Stimulated activated CD8-positive, alpha-beta memory T cell treated with anti-CD3 and anti-CD28 coated beads, Interleukin-15, amount 100 ng/mL, for 48 hours (primary cell): ENCODE measurements at regions not wholly inside any gene's neighbourhood (a gene's known extent, or its start where the extent isn't known, plus 50 kb on each side); places are given as distances from the start of the nearest gene placed in this dataset.

Experiments
- DNase-seq, 2 donors: peaks; one replicate each; pipeline ENCODE4 v3.0.0-alpha.2; 2020; ENCODE audit warnings: low read depth in 2 of 2

DNA sequence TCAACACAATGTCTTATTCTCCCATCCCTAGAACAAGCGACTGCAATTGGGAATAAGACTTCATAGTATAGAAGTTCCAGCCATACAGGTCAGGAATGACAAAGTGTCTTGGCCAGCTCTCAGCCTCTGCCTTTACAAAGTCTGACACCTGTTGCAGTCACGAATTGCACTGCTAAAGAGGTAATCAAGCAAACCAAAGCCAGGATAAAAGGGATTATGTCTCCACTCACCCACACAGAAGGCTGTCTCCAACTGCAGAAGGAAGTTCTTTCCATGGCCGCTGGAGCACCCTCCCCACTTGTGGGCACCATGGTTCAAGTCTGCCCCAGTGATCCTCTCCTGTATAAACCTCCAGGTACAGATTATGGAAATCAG lies 114.8 kb upstream of the PKDCC start:
- no peak for DNase-seq

- no peak for DNase-seq
Measured at GRCh38 chr2:41933585-41934320, 114.1 kb upstream of the PKDCC start.

DNA sequence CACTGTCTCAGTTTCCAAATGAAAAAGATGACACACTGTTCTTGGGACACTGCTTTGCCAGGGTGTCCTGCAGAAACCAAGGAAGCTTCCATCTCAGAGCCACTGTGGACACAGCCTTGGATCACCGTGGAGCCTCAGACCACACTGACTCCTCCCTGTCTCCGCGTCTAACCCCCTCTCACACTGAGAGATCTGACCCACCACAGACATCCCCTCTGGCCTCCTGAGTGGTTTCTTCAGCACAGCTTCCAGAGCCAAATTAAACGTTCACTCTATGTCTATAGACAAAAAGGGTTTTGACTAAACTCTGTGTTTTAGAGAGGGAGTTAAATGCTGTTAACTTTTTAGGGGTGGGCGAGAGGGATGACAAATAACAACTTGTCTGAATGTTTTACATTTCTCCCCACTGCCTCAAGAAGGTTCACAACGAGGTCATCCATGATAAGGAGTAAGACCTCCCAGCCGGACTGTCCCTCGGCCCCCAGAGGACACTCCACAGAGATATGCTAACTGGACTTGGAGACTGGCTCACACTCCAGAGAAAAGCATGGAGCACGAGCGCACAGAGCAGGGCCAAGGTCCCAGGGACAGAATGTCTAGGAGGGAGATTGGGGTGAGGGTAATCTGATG lies 113.4 kb upstream of the PKDCC start:
- no peak for DNase-seq

- no peak for DNase-seq
Measured at GRCh38 chr2:41935002-41935401, 112.8 kb upstream of the PKDCC start.

DNA sequence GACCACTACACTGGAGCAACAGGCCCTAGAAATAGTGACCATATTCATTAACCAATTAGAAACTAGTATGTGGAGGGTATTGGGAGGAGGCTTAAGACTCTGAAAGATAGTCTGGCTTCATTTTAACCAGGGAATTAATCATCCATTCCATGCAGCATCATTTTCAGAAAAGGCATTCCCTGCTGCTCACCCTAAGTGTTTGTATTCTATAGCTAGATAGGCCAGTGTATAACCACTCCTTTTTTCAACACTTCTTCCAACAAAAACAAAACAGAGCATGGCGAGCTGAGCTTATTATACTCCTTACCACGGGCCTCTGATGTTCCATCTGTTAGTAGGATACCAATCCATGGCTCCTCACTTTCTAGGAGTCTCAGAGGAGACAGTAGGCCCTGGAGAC lies 112.0 kb upstream of the PKDCC start:
- DNase-seq: no peak

- DNase-seq: no peak
Measured at GRCh38 chr2:41936771-41937463, 110.9 kb upstream of the PKDCC start.

DNA sequence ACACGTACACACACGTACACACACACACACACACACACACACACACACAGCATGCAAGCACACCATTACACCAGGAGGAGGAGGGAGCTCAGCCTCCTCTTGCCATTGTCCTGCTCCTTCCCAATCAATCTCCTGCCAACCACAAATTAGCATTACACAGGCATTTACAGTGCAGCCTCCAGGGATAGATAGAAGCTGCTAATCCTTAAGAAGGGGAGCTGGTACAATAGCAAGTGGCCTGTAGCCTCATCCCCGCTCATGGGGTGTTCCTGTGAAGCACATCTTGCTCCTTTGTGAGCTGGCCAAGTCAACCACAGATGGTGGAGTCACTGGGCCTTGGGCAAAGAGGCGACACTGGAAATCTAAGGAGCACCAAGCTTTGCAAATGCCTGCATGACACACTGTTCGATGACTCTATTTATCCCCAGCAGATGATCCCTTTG lies 110.3 kb upstream of the PKDCC start:
- DNase-seq: no peak

DNA sequence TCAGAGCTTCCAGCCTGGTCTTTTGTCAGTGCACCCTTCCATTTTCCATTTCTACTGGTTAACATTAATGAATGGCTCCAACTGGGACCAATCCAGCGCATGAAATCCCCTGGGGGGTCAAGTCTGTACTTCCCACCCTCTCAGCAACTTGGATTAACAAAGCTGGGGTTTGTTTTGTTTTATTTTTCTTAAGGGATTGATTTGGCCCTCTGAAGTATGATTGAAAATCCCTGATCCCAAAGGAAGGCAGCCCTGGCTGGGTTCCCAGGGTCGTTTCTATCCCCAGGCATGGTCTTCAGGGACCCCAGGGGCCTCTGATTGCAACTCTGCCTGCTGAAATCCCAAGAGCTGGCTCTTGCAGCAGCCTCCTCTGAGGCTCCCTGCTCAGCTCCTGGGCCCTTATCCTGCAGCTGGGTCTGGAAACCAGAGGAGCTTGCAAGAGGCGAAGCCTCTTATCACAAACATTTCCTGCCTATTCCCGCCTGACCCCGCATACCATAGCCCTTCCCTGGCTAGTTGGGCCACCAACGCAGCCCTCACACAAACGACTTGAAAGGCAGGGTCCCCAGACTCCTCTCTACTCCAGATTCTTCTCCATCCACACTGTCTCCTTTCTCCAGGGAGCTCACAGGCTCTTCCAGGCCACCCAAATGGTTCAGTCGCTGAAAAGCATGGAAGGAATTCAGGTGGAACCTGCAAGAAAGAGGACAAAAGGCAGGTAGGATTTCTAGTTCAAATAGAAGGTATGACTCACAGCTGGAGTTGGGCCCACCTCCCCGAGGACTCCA lies 109.7 kb upstream of the PKDCC start:
- no peak for DNase-seq

- DNase-seq: no peak
Measured at GRCh38 chr2:41940060-41940744, 107.6 kb upstream of the PKDCC start.

DNA sequence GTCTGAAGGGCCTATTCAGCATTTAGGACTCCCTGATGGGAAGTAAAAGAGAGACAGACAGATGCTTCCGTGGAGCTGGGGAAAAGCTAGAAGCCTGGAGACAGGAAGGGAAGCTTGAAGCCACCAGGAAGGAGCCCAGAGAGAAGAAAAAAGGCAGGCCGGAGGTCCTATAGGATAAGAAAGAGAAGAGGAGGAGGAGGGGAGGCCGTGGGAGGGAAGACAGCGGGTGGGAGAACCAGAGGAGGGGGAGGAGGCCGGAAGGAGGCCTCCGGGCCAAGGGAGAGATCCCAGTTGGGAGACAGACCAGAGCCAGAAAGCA lies 107.1 kb upstream of the PKDCC start:
- no peak for DNase-seq

DNA sequence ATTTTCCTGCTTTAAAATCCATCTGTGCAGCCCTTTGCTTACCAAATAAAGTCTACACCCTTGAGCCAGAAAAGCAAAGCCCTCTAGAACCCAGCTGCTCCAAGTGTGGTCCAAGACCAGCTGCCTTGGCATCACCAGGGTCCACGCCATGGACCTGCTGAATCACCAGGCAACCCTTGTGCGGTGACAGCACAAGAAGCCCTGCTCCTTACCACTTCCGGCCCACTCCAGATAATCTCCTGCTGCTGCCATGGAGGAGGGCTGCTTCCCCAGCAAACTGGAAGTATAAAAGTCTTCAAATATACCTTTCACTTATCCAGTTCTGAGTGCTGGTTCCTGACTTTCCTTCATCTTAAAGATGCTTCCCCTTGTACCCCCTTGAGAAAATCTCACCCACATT lies 106.0 kb upstream of the PKDCC start:
- DNase-seq: no peak

- no peak for DNase-seq
Measured at GRCh38 chr2:41942278-41942677, 105.5 kb upstream of the PKDCC start.

DNA sequence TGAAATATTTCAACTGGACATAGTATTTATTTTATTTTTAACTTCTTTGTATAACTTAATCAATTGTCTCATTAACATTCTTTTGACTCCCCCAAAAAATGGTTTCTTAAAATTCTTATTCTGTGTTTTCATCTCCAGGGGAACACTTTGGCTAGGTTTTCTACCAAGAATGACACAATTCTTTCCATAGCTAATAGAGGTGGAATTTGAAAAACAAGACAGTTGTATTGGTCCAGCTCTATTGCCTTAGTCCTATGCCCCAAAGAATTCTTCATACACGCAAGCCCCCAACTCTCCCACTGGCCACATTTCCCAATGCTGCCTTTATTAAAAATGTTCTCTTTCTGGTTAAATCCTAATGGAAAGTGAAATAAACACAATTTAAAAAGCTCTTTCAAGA lies 104.7 kb upstream of the PKDCC start:
- DNase-seq: no peak

- no peak for DNase-seq
Measured at GRCh38 chr2:41944220-41944880, 103.5 kb upstream of the PKDCC start.

DNA sequence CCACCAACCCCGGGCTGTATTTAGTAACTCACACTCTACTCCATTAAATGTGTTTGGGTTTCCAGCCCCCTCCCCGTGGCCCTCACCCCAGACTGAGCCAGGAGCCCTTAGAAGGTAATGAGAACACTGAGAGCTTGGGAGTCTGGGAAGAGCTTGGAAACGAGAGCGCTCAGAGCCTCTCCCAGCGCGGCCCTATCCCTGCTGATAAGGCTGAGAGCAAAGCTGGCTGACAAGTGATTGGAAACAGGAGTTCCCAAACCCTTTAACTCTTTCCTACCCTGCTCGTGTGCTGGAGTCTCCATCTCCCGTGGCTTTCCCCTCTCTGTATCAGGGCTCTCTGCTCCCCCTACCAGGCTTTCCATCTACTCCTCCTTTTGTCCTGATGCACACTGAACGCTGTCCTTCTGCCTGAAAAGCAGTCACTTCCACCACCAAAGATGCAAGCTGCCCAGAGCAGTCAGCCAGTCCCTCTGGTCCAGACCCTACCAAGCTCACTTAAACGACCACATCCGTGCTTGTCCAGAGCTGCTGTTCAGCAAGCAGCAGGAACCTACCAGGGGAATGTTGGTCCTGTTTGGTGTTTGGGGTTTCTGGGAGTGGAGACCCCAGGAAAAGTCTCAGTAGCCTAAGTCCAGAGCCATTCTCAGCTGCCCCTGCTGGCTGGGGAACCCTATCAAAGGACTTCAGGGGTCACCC lies 100.0 kb upstream of the PKDCC start:
- DNase-seq: no peak

- DNase-seq: no peak
Measured at GRCh38 chr2:41948397-41948763, 99.4 kb upstream of the PKDCC start.

GRCh38 chr2:41949091-41949882 lies 98.5 kb upstream of the PKDCC start:
- no peak for DNase-seq

DNA sequence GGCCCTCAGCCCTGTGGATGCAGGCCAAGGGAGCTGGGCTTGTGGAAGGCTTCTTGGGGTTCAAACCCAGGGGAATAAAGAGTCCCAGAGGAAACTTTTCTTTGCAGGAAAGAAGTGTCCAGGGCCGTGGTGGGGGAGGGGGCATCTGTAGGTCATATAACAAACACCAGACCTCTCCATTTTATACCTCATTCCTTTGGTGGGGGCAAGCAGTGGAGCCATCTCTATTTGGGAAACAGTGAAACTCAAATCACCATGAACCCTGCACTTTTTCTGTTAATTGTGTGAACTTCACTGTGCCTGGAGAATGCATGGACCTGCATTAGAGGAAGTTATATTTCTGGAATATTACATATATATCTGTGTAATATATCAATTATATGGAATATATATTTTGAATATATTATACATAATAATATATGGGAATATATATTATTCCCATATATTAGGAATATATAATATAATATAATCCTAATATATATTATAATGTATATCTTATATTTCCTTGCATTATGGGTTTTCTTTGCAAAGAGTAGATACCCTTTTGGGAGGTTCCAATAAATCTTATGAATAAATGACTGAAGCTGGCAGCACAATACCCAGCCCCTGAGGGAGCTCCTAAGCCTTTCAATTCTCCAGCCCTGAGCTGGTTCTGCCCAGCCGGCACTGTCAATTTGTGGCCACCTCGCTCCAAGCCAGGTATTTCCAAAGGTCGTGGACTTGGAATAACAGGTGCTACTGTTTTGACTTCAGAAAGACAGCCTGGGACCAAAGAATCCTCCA lies 97.7 kb upstream of the PKDCC start:
- DNase-seq: no peak

GRCh38 chr2:41950666-41950960 lies 97.2 kb upstream of the PKDCC start:
- no peak for DNase-seq
